GM19023 (cell line): ENCODE measurements at regions not wholly inside any gene's neighbourhood (a gene's known extent, or its start where the extent isn't known, plus 50 kb on each side); places are given as distances from the start of the nearest gene placed in this dataset.

ENCODE experiments used
- ATAC-seq: cut with Tn5 transposase; IDR thresholded peaks from one replicate; pipeline ENCODE4 v1.9.1; 2021; ENCODE audit warnings: mild to moderate bottlenecking, moderate library complexity; ENCODE audit not compliant: unreplicated experiment

GRCh38 chr2:196344397-196344796, 173.0 kb upstream of the STK17B start:
- ATAC-seq: no peak

- ATAC-seq: no peak
Observed at GRCh38 chr2:196353717-196354116, 182.3 kb upstream of the STK17B start.

GRCh38 chr2:196354186-196354585, 182.8 kb upstream of the STK17B start:
- ATAC-seq: no peak

- ATAC-seq: no peak
Observed at GRCh38 chr2:196356332-196356731, 185.0 kb upstream of the STK17B start.

GRCh38 chr2:196360650-196361049, 189.3 kb upstream of the STK17B start:
- ATAC-seq: no peak

- no peak for ATAC-seq
Observed at GRCh38 chr2:196361606-196362326, 190.4 kb upstream of the STK17B start.

- no peak for ATAC-seq
Observed at GRCh38 chr2:196362973-196363549, 191.7 kb upstream of the STK17B start.

- ATAC-seq: no peak
Observed at GRCh38 chr2:196365145-196365544, 193.8 kb upstream of the STK17B start.

- no peak for ATAC-seq
Observed at GRCh38 chr2:196365923-196366322, 194.5 kb upstream of the STK17B start.

GRCh38 chr2:196367633-196368032, 196.3 kb upstream of the STK17B start:
- no peak for ATAC-seq

GRCh38 chr2:196368546-196369225, 197.3 kb upstream of the STK17B start:
- no peak for ATAC-seq

GRCh38 chr2:196369967-196370366, 198.6 kb upstream of the STK17B start:
- ATAC-seq: no peak

GRCh38 chr2:196370381-196370780, 199.0 kb upstream of the STK17B start:
- no peak for ATAC-seq

- no peak for ATAC-seq
Observed at GRCh38 chr2:196372276-196372809, 201.0 kb upstream of the STK17B start.

GRCh38 chr2:196372811-196373664, 201.7 kb upstream of the STK17B start:
- ATAC-seq: no peak

GRCh38 chr2:196376984-196377877, 205.9 kb upstream of the STK17B start:
- peak; percentile 68 for ATAC-seq

- ATAC-seq: no peak
Observed at GRCh38 chr2:196379600-196379999, 208.2 kb upstream of the STK17B start.

- no peak for ATAC-seq
Observed at GRCh38 chr2:196380098-196380497, 208.7 kb upstream of the STK17B start.

- ATAC-seq: no peak
Observed at GRCh38 chr2:196380575-196380974, 209.2 kb upstream of the STK17B start.

GRCh38 chr2:196381464-196381863, 210.1 kb upstream of the STK17B start:
- ATAC-seq: no peak
